ENCODE measurements at regions not wholly inside any gene's neighbourhood (a gene's known extent, or its start where the extent isn't known, plus 50 kb on each side); places are given as distances from the start of the nearest gene placed in this dataset.

GRCh38 chr9:99712214-99712613, 109.5 kb upstream of the NR4A3 start:
- Histone ChIP-seq H2BK15ac (ENCODE audit: low read length) (no peak overlapping the region), H3K4ac (ENCODE audit: low read length) (no peak overlapping the region), H2BK5ac (ENCODE audit: low read length) (no peak overlapping the region), H2BK120ac (ENCODE audit: low read depth, low read length) (no peak overlapping the region), H3K9me3 (replicated peaks in 1 of 2; ENCODE audit: control insufficient read depth in 2 of 2, insufficient read depth in 1 of 2, low read depth in 1 of 2, low read length in 2 of 2) (no peaks in the 10 kb centered on the region), H2AFZ (ENCODE audit: low read length) (no peak overlapping the region), H3K4me2 (ENCODE audit: insufficient read depth, low read length, poor library complexity, severe bottlenecking) (no peak overlapping the region), H4K8ac (ENCODE audit: low read depth, low read length) (no peak overlapping the region), H2BK12ac (ENCODE audit: low read length) (no peak overlapping the region), H3K4me3 (ENCODE audit: low read length in 2 of 2) (no peak overlapping the region), H3K23ac (ENCODE audit: low read depth, low read length, poor library complexity) (no peak overlapping the region), H3K9ac (ENCODE audit: low read depth, low read length, poor library complexity) (no peak overlapping the region), H4K91ac (ENCODE audit: low read depth, low read length, poor library complexity) (no peak overlapping the region), H3K79me1 (ENCODE audit: low read depth, low read length) (no peaks in the 10 kb centered on the region), H2AK5ac (ENCODE audit: low read depth, low read length) (no peak overlapping the region), H3K14ac (ENCODE audit: low read length) (no peak overlapping the region), H3K27me3 (ENCODE audit: control insufficient read depth in 3 of 3, insufficient read depth in 3 of 3, low read depth in 1 of 3, low read length in 3 of 3) (no peaks in the 10 kb centered on the region), H3K27ac (replicated peaks; ENCODE audit: low read length) (no peak overlapping the region), H3K18ac (ENCODE audit: low read length) (no peak overlapping the region), H3K4me1 (ENCODE audit: control insufficient read depth in 2 of 2, insufficient read depth in 1 of 2, low read depth in 1 of 2, low read length in 2 of 2) (no peaks in the 10 kb centered on the region), H3K36me3 (replicated peaks in 1 of 2; ENCODE audit: control insufficient read depth in 2 of 2, insufficient read depth in 2 of 2, low read length in 2 of 2) (no peaks in the 10 kb centered on the region)
- DNase-seq (ENCODE audit: low spot score), result no peak

GRCh38 chr9:99713838-99714306, 107.8 kb upstream of the NR4A3 start:
- H3K79me1 ChIP-seq (ENCODE audit: low read depth, low read length), result no peaks in the 10 kb centered on the region
- no peak overlapping the region for H4K8ac ChIP-seq (ENCODE audit: low read depth, low read length)
- H3K36me3 ChIP-seq (replicated peaks in 1 of 2; ENCODE audit: control insufficient read depth in 2 of 2, insufficient read depth in 2 of 2, low read length in 2 of 2), result no peaks in the 10 kb centered on the region
- no CpG with 5 or more reads among the region's 3 CpGs for WGBS, 2 donors (ENCODE audit: extremely low coverage in 2 of 2, insufficient read length in 2 of 2, insufficient replicate concordance in 1 of 2)
- H3K27ac ChIP-seq (replicated peaks; ENCODE audit: low read length), result no peak overlapping the region
- no peak overlapping the region for H2BK15ac ChIP-seq (ENCODE audit: low read length)
- H2BK12ac ChIP-seq (ENCODE audit: low read length), result no peak overlapping the region
- H3K14ac ChIP-seq (ENCODE audit: low read length), result no peak overlapping the region
- no peak overlapping the region for H3K4ac ChIP-seq (ENCODE audit: low read length)
- H3K4me2 ChIP-seq (ENCODE audit: insufficient read depth, low read length, poor library complexity, severe bottlenecking), result no peak overlapping the region
- no peak for DNase-seq (ENCODE audit: low spot score)
- H3K18ac ChIP-seq (ENCODE audit: low read length), result no peak overlapping the region
- no peak overlapping the region for H4K91ac ChIP-seq (ENCODE audit: low read depth, low read length, poor library complexity)
- no peak overlapping the region for H2BK120ac ChIP-seq (ENCODE audit: low read depth, low read length)
- H3K9ac ChIP-seq (ENCODE audit: low read depth, low read length, poor library complexity), result no peak overlapping the region
- no peak overlapping the region for H3K23ac ChIP-seq (ENCODE audit: low read depth, low read length, poor library complexity)
- no peak overlapping the region for H2AK5ac ChIP-seq (ENCODE audit: low read depth, low read length)
- no peaks in the 10 kb centered on the region for H3K9me3 ChIP-seq (replicated peaks in 1 of 2; ENCODE audit: control insufficient read depth in 2 of 2, insufficient read depth in 1 of 2, low read depth in 1 of 2, low read length in 2 of 2)
- H3K4me3 ChIP-seq (ENCODE audit: low read length in 2 of 2), result no peak overlapping the region
- H3K27me3 ChIP-seq (ENCODE audit: control insufficient read depth in 3 of 3, insufficient read depth in 3 of 3, low read depth in 1 of 3, low read length in 3 of 3), result no peaks in the 10 kb centered on the region
- H2AFZ ChIP-seq (ENCODE audit: low read length), result no peak overlapping the region
- no peak overlapping the region for H2BK5ac ChIP-seq (ENCODE audit: low read length)
- H3K4me1 ChIP-seq (ENCODE audit: control insufficient read depth in 2 of 2, insufficient read depth in 1 of 2, low read depth in 1 of 2, low read length in 2 of 2), result no peaks in the 10 kb centered on the region

- no peak for DNase-seq (ENCODE audit: low spot score)
- Histone ChIP-seq H2BK12ac (ENCODE audit: low read length) (no peak overlapping the region), H2AK5ac (ENCODE audit: low read depth, low read length) (no peak overlapping the region), H3K4me1 (ENCODE audit: control insufficient read depth in 2 of 2, insufficient read depth in 1 of 2, low read depth in 1 of 2, low read length in 2 of 2) (no peaks in the 10 kb centered on the region), H3K79me1 (ENCODE audit: low read depth, low read length) (no peaks in the 10 kb centered on the region), H3K14ac (ENCODE audit: low read length) (no peak overlapping the region), H3K36me3 (replicated peaks in 1 of 2; ENCODE audit: control insufficient read depth in 2 of 2, insufficient read depth in 2 of 2, low read length in 2 of 2) (no peaks in the 10 kb centered on the region), H3K4me3 (ENCODE audit: low read length in 2 of 2) (no peak overlapping the region), H2BK120ac (ENCODE audit: low read depth, low read length) (no peak overlapping the region), H3K9ac (ENCODE audit: low read depth, low read length, poor library complexity) (no peak overlapping the region), H2BK5ac (ENCODE audit: low read length) (no peak overlapping the region), H3K18ac (ENCODE audit: low read length) (no peak overlapping the region), H3K4ac (ENCODE audit: low read length) (no peak overlapping the region), H4K91ac (ENCODE audit: low read depth, low read length, poor library complexity) (no peak overlapping the region), H2BK15ac (ENCODE audit: low read length) (no peak overlapping the region), H3K27me3 (ENCODE audit: control insufficient read depth in 3 of 3, insufficient read depth in 3 of 3, low read depth in 1 of 3, low read length in 3 of 3) (no peaks in the 10 kb centered on the region), H4K8ac (ENCODE audit: low read depth, low read length) (no peak overlapping the region), H3K9me3 (replicated peaks in 1 of 2; ENCODE audit: control insufficient read depth in 2 of 2, insufficient read depth in 1 of 2, low read depth in 1 of 2, low read length in 2 of 2) (peaks cover 0 to 2% of the 10 kb centered on the region in 2 donors), H3K23ac (ENCODE audit: low read depth, low read length, poor library complexity) (no peak overlapping the region), H3K4me2 (ENCODE audit: insufficient read depth, low read length, poor library complexity, severe bottlenecking) (no peak overlapping the region), H3K27ac (replicated peaks; ENCODE audit: low read length) (no peak overlapping the region), H2AFZ (ENCODE audit: low read length) (no peak overlapping the region)
Observed at GRCh38 chr9:99718631-99719030, 103.1 kb upstream of the NR4A3 start.

GRCh38 chr9:99720455-99721050, 101.1 kb upstream of the NR4A3 start:
- no CpG with 5 or more reads among the region's 1 CpG for WGBS, 2 donors (ENCODE audit: extremely low coverage in 2 of 2, insufficient read length in 2 of 2, insufficient replicate concordance in 1 of 2)
- no peak overlapping the region for H2AFZ ChIP-seq (ENCODE audit: low read length)
- no peak overlapping the region for H2BK15ac ChIP-seq (ENCODE audit: low read length)
- H3K4me1 ChIP-seq (ENCODE audit: control insufficient read depth in 2 of 2, insufficient read depth in 1 of 2, low read depth in 1 of 2, low read length in 2 of 2), result no peaks in the 10 kb centered on the region
- no peak overlapping the region for H3K4me2 ChIP-seq (ENCODE audit: insufficient read depth, low read length, poor library complexity, severe bottlenecking)
- no peaks in the 10 kb centered on the region for H3K27me3 ChIP-seq (ENCODE audit: control insufficient read depth in 3 of 3, insufficient read depth in 3 of 3, low read depth in 1 of 3, low read length in 3 of 3)
- no peak overlapping the region for H3K18ac ChIP-seq (ENCODE audit: low read length)
- H3K23ac ChIP-seq (ENCODE audit: low read depth, low read length, poor library complexity), result no peak overlapping the region
- peaks cover 0 to 2% of the 10 kb centered on the region in 2 donors for H3K9me3 ChIP-seq (replicated peaks in 1 of 2; ENCODE audit: control insufficient read depth in 2 of 2, insufficient read depth in 1 of 2, low read depth in 1 of 2, low read length in 2 of 2)
- H4K91ac ChIP-seq (ENCODE audit: low read depth, low read length, poor library complexity), result no peak overlapping the region
- H4K8ac ChIP-seq (ENCODE audit: low read depth, low read length), result no peak overlapping the region
- H3K9ac ChIP-seq (ENCODE audit: low read depth, low read length, poor library complexity), result no peak overlapping the region
- no peak overlapping the region for H2BK12ac ChIP-seq (ENCODE audit: low read length)
- no peak overlapping the region for H2BK120ac ChIP-seq (ENCODE audit: low read depth, low read length)
- no peak overlapping the region for H3K4me3 ChIP-seq (ENCODE audit: low read length in 2 of 2)
- H3K4ac ChIP-seq (ENCODE audit: low read length), result no peak overlapping the region
- H2AK5ac ChIP-seq (ENCODE audit: low read depth, low read length), result no peak overlapping the region
- H3K14ac ChIP-seq (ENCODE audit: low read length), result no peak overlapping the region
- no peaks in the 10 kb centered on the region for H3K36me3 ChIP-seq (replicated peaks in 1 of 2; ENCODE audit: control insufficient read depth in 2 of 2, insufficient read depth in 2 of 2, low read length in 2 of 2)
- no peaks in the 10 kb centered on the region for H3K79me1 ChIP-seq (ENCODE audit: low read depth, low read length)
- H2BK5ac ChIP-seq (ENCODE audit: low read length), result no peak overlapping the region
- no peak overlapping the region for H3K27ac ChIP-seq (replicated peaks; ENCODE audit: low read length)
- no peak for DNase-seq (ENCODE audit: low spot score)

Data from neuronal stem cell (in vitro differentiated cells).